GM23338 (cell line): ENCODE measurements at regions not wholly inside any gene's neighbourhood (a gene's known extent, or its start where the extent isn't known, plus 50 kb on each side); places are given as distances from the start of the nearest gene placed in this dataset.

Experiments used
- ATAC-seq: fragments of 200-7000 bp; cut with Tn5 transposase; 3 replicates; pipeline ENCODE4 v1.9.1; 2020
- DNase-seq: peaks from one replicate; pipeline ENCODE4 v3.0.0-alpha.2; 2015; ENCODE audit warnings: low spot score
- H2AFZ ChIP-seq: fragments of 200-600 bp; sonication (generic); 2 replicates; pipeline ENCODE4 v1.8.0; 2016; ENCODE audit warnings: antibody characterized with exemption, mild to moderate bottlenecking, moderate library complexity
- H3F3A ChIP-seq: fragments of 200-600 bp; sonication (generic); replicated peaks from 2 replicates; pipeline ENCODE4 v1.8.0; 2017; ENCODE audit warnings: antibody characterized with exemption, mixed run types, low read depth
- H3K27ac ChIP-seq: fragments of 200-600 bp; sonication (generic); 2 replicates; pipeline ENCODE4 v1.6.1; 2016; ENCODE audit warnings: low read depth
- H3K27me3 ChIP-seq: fragments of 200-600 bp; sonication (generic); 2 replicates; pipeline ENCODE4 v1.8.0; 2016; ENCODE audit warnings: mild to moderate bottlenecking, mixed run types, moderate library complexity; ENCODE audit not compliant: insufficient read depth
- H3K36me3 ChIP-seq: fragments of 200-600 bp; sonication (generic); 2 replicates; pipeline ENCODE4 v1.8.0; 2016; ENCODE audit warnings: mild to moderate bottlenecking; ENCODE audit not compliant: insufficient read depth
- H3K4me1 ChIP-seq: fragments of 200-600 bp; sonication (generic); 2 replicates; pipeline ENCODE4 v1.8.0; 2016; ENCODE audit warnings: mild to moderate bottlenecking, moderate library complexity; ENCODE audit not compliant: insufficient read depth
- H3K4me2 ChIP-seq: fragments of 200-600 bp; sonication (generic); 2 replicates; pipeline ENCODE4 v1.7.1; 2017; ENCODE audit warnings: mixed run types
- H3K4me3 ChIP-seq: fragments of 200-600 bp; sonication (generic); 2 replicates; pipeline ENCODE4 v1.6.1; 2016; ENCODE audit warnings: mixed run types
- H3K79me2 ChIP-seq: fragments of 200-600 bp; sonication (generic); replicated peaks from 2 replicates; pipeline ENCODE4 v1.8.0; 2017; ENCODE audit warnings: mild to moderate bottlenecking; ENCODE audit not compliant: insufficient read depth
- H3K9me2 ChIP-seq: fragments of 200-600 bp; sonication (generic); 2 replicates; pipeline ENCODE4 v1.8.0; 2017; ENCODE audit not compliant: insufficient read depth
- H4K20me1 ChIP-seq: fragments of 200-600 bp; sonication (generic); replicated peaks from 2 replicates; pipeline ENCODE4 v1.8.0; 2017; ENCODE audit warnings: mild to moderate bottlenecking; ENCODE audit not compliant: insufficient read depth
- H3K27ac Mint-ChIP-seq: 2 replicates; pipeline ENCODE4 v1.8.0; 2020; ENCODE audit warnings: inconsistent platforms, mild to moderate bottlenecking, moderate library complexity, mixed read lengths
- H3K27me3 Mint-ChIP-seq: 3 replicates; pipeline ENCODE4 v1.8.0; 2022; ENCODE audit warnings: low read depth, mild to moderate bottlenecking, moderate library complexity, mixed read lengths, inconsistent platforms; ENCODE audit not compliant: insufficient read depth, poor library complexity
- H3K36me3 Mint-ChIP-seq: 3 replicates; pipeline ENCODE4 v1.8.0; 2021; ENCODE audit warnings: low read depth, mild to moderate bottlenecking, inconsistent platforms, moderate library complexity, mixed read lengths
- H3K4me1 Mint-ChIP-seq: 3 replicates; pipeline ENCODE4 v1.8.0; 2020; ENCODE audit warnings: mild to moderate bottlenecking, inconsistent platforms, mixed read lengths
- H3K4me3 Mint-ChIP-seq: 3 replicates; pipeline ENCODE4 v1.8.0; 2021; ENCODE audit warnings: moderate library complexity, mild to moderate bottlenecking, inconsistent platforms, mixed read lengths
- H3K9me3 Mint-ChIP-seq: 3 replicates; pipeline ENCODE4 v1.8.0; 2020; ENCODE audit warnings: moderate library complexity, mild to moderate bottlenecking, inconsistent platforms, mixed read lengths
- ETS1 ChIP-seq: IDR thresholded peaks from 2 replicates; pipeline ENCODE4 v1.6.1; 2016; ENCODE audit warnings: antibody characterized with exemption
- EZH2 ChIP-seq: fragments of 200-600 bp; sonication (generic); IDR thresholded peaks from one replicate; pipeline ENCODE4 v1.8.0; 2017; ENCODE audit warnings: antibody characterized with exemption, mild to moderate bottlenecking, low read depth; ENCODE audit not compliant: unreplicated experiment
- POLR2AphosphoS5 ChIP-seq: IDR thresholded peaks from 2 replicates; pipeline ENCODE4 v1.6.1; 2016; ENCODE audit warnings: antibody characterized with exemption, low read depth
- REST ChIP-seq: IDR thresholded peaks from one replicate; pipeline ENCODE4 v1.6.1; 2018; ENCODE audit warnings: antibody characterized with exemption; ENCODE audit not compliant: unreplicated experiment
- STAT1 ChIP-seq: IDR thresholded peaks from one replicate; pipeline ENCODE4 v1.6.1; 2016; ENCODE audit warnings: antibody characterized with exemption; ENCODE audit not compliant: unreplicated experiment
- ZNF462 ChIP-seq: fragments of 250-450 bp; sonication (Bioruptor Pico); IDR thresholded peaks from 2 replicates; pipeline ENCODE4 v1.5.0; 2020; ENCODE audit warnings: mild to moderate bottlenecking, moderate library complexity

GRCh38 chr10:120394446-120394845, 62.6 kb upstream of the PLPP4 start:
- Mint-ChIP-seq H3K27ac (no peak overlapping the region), H3K9me3 (peaks cover 9% of the 10 kb centered on the region), H3K4me3 (no peak overlapping the region), H3K4me1 (peaks cover 11% of the 10 kb centered on the region), H3K36me3 (no peaks in the 10 kb centered on the region; the same call in 2 of the 3 replicates), H3K27me3 (no peaks in the 10 kb centered on the region)
- Histone ChIP-seq H3K9me2 (0 out of 2 replicates have a peak, but pooled peaks cover 5% of the 10 kb centered on the region), H3F3A (no peaks in the 10 kb centered on the region), H2AFZ (no peak overlapping the region), H3K4me2 (no peak overlapping the region), H3K4me3 (no peak overlapping the region), H3K27ac (no peak overlapping the region), H4K20me1 (no peaks in the 10 kb centered on the region), H3K36me3 (no peaks in the 10 kb centered on the region), H3K27me3 (no peaks in the 10 kb centered on the region), H3K4me1 (peaks cover 3% of the 10 kb centered on the region; the same call in 1 of the 2 replicates), H3K79me2 (no peaks in the 10 kb centered on the region)
- DNase-seq = no peak
- TF ChIP-seq ETS1 = no peak
- no peak for TF ChIP-seq STAT1
- TF ChIP-seq REST = no peak
- no peak for TF ChIP-seq POLR2AphosphoS5
- no peak for TF ChIP-seq ZNF462 (CRISPR knock-in tag)
- no peak for TF ChIP-seq EZH2
- ATAC-seq = no peak
